ENCODE measurements at regions not wholly inside any gene's neighbourhood (a gene's known extent, or its start where the extent isn't known, plus 50 kb on each side); places are given as distances from the start of the nearest gene placed in this dataset.
"Not testable (repeated sequence)": the region's sequence is repeated elsewhere in the genome, so short reads cannot be mapped to it uniquely, and the experiment has no call there.

DNA sequence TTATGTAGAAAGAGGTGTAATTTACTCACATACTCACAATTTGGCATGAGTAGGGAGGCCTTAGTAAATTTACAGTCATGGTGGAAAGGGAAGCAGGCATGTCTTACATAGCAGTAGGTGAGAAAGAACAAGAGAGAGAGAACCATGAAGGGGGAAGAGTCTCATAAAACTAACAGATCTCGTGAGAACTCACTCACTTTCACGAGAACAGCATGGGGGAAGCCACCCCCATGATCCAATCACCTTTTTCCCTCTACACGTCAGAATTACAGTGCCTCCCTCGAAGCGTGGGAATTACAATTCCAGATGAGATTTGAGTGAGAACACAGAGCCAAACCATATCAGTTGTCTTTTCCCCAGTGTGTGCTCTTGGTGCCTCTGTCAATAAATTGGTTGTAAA is 855.3 kb downstream of the TBL1XR1 start:
- DNase-seq, result no peak
- H3K36me3 Mint-ChIP-seq (ENCODE audit: low read depth), result no peaks in the 10 kb centered on the region
- no peak overlapping the region for H3K27ac Mint-ChIP-seq
- TF ChIP-seq, protein P1, sequence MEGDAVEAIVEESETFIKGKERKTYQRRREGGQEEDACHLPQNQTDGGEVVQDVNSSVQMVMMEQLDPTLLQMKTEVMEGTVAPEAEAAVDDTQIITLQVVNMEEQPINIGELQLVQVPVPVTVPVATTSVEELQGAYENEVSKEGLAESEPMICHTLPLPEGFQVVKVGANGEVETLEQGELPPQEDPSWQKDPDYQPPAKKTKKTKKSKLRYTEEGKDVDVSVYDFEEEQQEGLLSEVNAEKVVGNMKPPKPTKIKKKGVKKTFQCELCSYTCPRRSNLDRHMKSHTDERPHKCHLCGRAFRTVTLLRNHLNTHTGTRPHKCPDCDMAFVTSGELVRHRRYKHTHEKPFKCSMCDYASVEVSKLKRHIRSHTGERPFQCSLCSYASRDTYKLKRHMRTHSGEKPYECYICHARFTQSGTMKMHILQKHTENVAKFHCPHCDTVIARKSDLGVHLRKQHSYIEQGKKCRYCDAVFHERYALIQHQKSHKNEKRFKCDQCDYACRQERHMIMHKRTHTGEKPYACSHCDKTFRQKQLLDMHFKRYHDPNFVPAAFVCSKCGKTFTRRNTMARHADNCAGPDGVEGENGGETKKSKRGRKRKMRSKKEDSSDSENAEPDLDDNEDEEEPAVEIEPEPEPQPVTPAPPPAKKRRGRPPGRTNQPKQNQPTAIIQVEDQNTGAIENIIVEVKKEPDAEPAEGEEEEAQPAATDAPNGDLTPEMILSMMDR (IDR thresholded peaks at IDR 0.05), result no peak
- H3K9me3 Mint-ChIP-seq, result no peaks in the 10 kb centered on the region; the same call in 1 of the 2 replicates
- no peaks in the 10 kb centered on the region for H3K4me1 Mint-ChIP-seq (ENCODE audit: low read depth)
- H3K27me3 Mint-ChIP-seq (ENCODE audit: insufficient read depth), result no peaks in the 10 kb centered on the region
- H3K4me3 Mint-ChIP-seq, result no peak overlapping the region

DNA sequence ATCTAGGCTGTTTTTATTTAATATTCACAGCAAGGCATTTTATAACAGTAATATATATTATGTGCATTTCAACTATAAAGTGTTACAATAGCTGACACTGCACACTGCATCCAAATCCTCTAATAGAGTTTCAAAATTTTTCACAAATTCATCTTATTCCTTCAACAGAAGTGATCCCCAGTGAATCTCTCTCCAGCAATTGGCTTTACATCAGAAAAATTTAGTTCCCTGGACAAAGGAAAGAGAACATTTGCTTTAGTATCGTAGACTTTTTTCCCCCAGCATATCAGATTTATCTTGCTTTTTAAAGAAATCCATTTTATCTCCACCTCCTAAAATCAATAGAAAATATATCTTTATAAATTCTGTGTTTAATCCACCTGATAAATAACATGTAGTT is 868.6 kb downstream of the TBL1XR1 start:
- peaks cover 8% of the 10 kb centered on the region; the same call in 1 of the 2 replicates for H3K9me3 Mint-ChIP-seq
- no peak overlapping the region for H3K27ac Mint-ChIP-seq
- no peak overlapping the region for H3K4me3 Mint-ChIP-seq
- no peaks in the 10 kb centered on the region for H3K4me1 Mint-ChIP-seq (ENCODE audit: low read depth)
- TF ChIP-seq, protein P1 (IDR thresholded peaks at IDR 0.05), result no peak
- DNase-seq, result no peak
- H3K27me3 Mint-ChIP-seq (ENCODE audit: insufficient read depth), result peaks cover 4% of the 10 kb centered on the region; the same call in 1 of the 2 replicates
- no peaks in the 10 kb centered on the region for H3K36me3 Mint-ChIP-seq (ENCODE audit: low read depth)

DNA sequence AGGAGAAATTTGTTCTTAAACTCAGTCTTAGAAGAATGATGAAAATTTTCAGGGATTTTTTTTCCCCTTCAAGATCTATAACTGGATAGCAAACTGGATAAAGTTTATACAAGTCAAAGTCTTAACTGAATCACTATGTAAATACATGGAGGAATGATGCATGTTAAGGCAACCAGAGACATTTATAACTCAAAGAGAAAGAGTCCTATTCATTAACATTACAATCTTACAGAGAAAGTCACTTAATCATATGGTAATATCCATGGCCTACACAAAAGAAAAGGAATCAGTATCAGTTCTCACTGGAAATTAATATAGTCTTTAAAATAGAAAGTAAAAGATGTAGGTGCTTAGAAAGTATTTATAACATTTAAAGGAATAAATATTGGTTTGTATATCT is 869.1 kb downstream of the TBL1XR1 start:
- DNase-seq, result no peak
- Mint-ChIP-seq H3K27me3 (ENCODE audit: insufficient read depth) (peaks cover 4% of the 10 kb centered on the region; the same call in 1 of the 2 replicates), H3K27ac (no peak overlapping the region), H3K9me3 (peaks cover 13% of the 10 kb centered on the region; the same call in 1 of the 2 replicates), H3K4me3 (no peak overlapping the region), H3K4me1 (ENCODE audit: low read depth) (no peaks in the 10 kb centered on the region), H3K36me3 (ENCODE audit: low read depth) (no peaks in the 10 kb centered on the region)
- TF ChIP-seq, protein P1 (IDR thresholded peaks at IDR 0.05), result no peak

DNA sequence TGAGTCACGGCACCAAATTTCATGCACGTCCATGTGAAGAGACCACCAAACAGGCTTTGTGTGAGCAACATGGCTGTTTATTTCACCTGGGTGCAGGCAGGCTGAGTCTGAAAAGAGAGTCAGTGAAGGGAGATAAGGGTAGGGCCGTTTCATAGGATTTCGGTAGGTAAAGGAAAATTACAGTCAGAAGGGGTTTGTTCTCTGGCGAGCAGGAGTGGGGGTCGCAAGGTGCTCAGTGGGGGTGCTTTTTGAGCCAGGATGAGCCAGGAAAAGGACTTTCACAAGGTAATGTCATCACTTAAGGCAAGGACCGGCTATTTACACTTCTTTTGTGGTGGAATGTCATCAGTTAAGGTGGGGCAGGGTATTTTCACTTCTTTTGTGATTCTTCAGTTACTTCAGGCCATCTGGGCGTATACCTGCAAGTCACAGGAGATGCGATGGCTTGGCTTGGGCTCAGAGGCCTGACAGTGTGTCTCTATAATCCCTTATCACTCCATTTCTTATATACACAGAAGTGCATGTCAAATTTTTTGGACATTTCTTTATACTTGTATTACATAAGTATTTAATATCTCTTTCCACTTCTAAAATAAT is 870.3 kb downstream of the TBL1XR1 start:
- H3K27ac Mint-ChIP-seq; H3K4me1 Mint-ChIP-seq (ENCODE audit: low read depth); H3K36me3 Mint-ChIP-seq (ENCODE audit: low read depth); DNase-seq; H3K4me3 Mint-ChIP-seq; H3K27me3 Mint-ChIP-seq (ENCODE audit: insufficient read depth): not testable (repeated sequence)
- peaks cover 17% of the 10 kb centered on the region; the same call in 1 of the 2 replicates for H3K9me3 Mint-ChIP-seq

DNA sequence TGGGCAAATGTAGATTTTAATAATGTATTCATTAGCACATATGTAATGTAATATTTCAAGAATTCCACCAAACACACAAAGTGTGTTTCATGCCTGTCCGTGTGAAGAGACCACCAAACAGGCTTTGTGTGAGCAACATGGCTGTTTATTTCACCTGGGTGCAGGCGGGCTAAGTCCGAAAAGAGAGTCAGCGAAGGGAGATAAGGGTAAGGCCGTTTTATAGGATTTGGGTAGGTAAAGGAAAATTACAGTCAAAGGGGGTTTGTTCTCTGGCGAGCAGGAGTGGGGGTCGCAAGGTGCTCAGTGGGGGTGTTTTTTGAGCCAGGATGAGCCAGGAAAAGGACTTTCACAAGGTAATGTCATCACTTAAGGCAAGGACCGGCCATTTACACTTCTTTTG is 875.8 kb downstream of the TBL1XR1 start:
- H3K4me1 Mint-ChIP-seq (ENCODE audit: low read depth); H3K36me3 Mint-ChIP-seq (ENCODE audit: low read depth); H3K4me3 Mint-ChIP-seq; DNase-seq; H3K27ac Mint-ChIP-seq; H3K27me3 Mint-ChIP-seq (ENCODE audit: insufficient read depth): not testable (repeated sequence)
- H3K9me3 Mint-ChIP-seq, result peaks cover 17% of the 10 kb centered on the region; the same call in 1 of the 2 replicates

DNA sequence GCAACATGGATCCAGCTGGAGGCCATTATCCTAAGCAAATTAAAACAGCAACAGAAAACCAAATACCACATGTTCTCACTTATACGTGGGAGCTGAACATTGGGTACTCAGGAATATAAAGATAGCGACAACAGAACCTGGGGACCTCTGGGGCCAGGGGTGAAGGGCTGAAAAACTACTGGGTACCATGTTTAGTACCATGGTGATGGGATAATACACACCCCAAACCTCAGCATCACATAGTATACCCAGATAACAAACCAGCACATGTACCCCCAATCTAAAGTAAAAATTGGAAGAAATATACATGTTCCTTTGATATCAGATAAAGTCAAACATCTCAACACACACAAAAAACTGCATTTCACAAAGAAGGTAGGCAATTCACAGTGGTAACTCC is 876.2 kb downstream of the TBL1XR1 start:
- Mint-ChIP-seq H3K27me3 (ENCODE audit: insufficient read depth) (peaks cover 2% of the 10 kb centered on the region; the same call in 1 of the 2 replicates), H3K4me1 (ENCODE audit: low read depth) (no peaks in the 10 kb centered on the region), H3K36me3 (ENCODE audit: low read depth) (no peaks in the 10 kb centered on the region), H3K4me3 (no peak overlapping the region), H3K27ac (no peak overlapping the region), H3K9me3 (peaks cover 17% of the 10 kb centered on the region; the same call in 1 of the 2 replicates)
- TF ChIP-seq, protein P1 (IDR thresholded peaks at IDR 0.05), result no peak
- no peak for DNase-seq
